ENCODE measurements at regions not wholly inside any gene's neighbourhood (a gene's known extent, or its start where the extent isn't known, plus 50 kb on each side); places are given as distances from the start of the nearest gene placed in this dataset.

- no peak for DNase-seq (ENCODE audit: low read depth, low spot score)
- CTCF ChIA-PET, result no interaction called here
- no peak overlapping the region for H3K27ac ChIP-seq (ENCODE audit: low read length)
- no peaks in the 10 kb centered on the region for H3K9me3 ChIP-seq (ENCODE audit: control insufficient read depth, insufficient read depth, low read depth, low read length)
- no peak overlapping the region for H3K4me3 ChIP-seq (ENCODE audit: low read depth in 2 of 2, low read length in 2 of 2)
- H3K27me3 ChIP-seq (ENCODE audit: control insufficient read depth, insufficient read depth, low read length), result no peaks in the 10 kb centered on the region
- no peaks in the 10 kb centered on the region for H3K36me3 ChIP-seq (ENCODE audit: control insufficient read depth, insufficient read depth, low read length)
- no peaks in the 10 kb centered on the region for H3K4me1 ChIP-seq (ENCODE audit: control insufficient read depth, insufficient read depth, low read length)
- no peak for TF ChIP-seq CTCF (IDR thresholded peaks at IDR 0.05)
- no peak for TF ChIP-seq TCF7L2 (IDR thresholded peaks at IDR 0.05; ENCODE audit: low read depth, low read length)
- TF ChIP-seq SIN3A (IDR thresholded peaks at IDR 0.05; ENCODE audit: borderline replicate concordance, insufficient read depth, low read depth, low read length), result no peak
- no peak for TF ChIP-seq REST (IDR thresholded peaks at IDR 0.05; ENCODE audit: insufficient read depth in 1 of 2, low read depth in 2 of 2, low read length in 1 of 2)
- TF ChIP-seq POLR2AphosphoS5 (IDR thresholded peaks at IDR 0.05; ENCODE audit: low read depth, low read length), result no peak
- in situ Hi-C loops (cut with HindIII; ENCODE audit: low pct_unique_long_range_greater_than_20kb, low sequenced_read_pairs) (no loop called here), intact Hi-C loops (cut with micrococcal nuclease; ENCODE audit: unreplicated experiment) (no loop called here)
- no peak for ATAC-seq
- BruUV-seq (replicated peaks), result no TSS peak
- POLR2A ChIA-PET, result no interaction called here
Observed at GRCh38 chrX:142680038-142680437, 345.7 kb upstream of the SPANXN4 start.

- no peak overlapping the region for H3K27ac ChIP-seq (ENCODE audit: low read length)
- ChIA-PET POLR2A (no interaction called here), CTCF (no interaction called here)
- intact Hi-C loops (cut with micrococcal nuclease; ENCODE audit: unreplicated experiment) (no loop called here), in situ Hi-C loops (cut with HindIII; ENCODE audit: low pct_unique_long_range_greater_than_20kb, low sequenced_read_pairs) (no loop called here)
- no peak for DNase-seq (ENCODE audit: low read depth, low spot score)
- H3K4me3 ChIP-seq (ENCODE audit: low read depth in 2 of 2, low read length in 2 of 2), result no peak overlapping the region
- no peaks in the 10 kb centered on the region for H3K9me3 ChIP-seq (ENCODE audit: control insufficient read depth, insufficient read depth, low read depth, low read length)
- no peaks in the 10 kb centered on the region for H3K4me1 ChIP-seq (ENCODE audit: control insufficient read depth, insufficient read depth, low read length)
- no peak for TF ChIP-seq POLR2AphosphoS5 (IDR thresholded peaks at IDR 0.05; ENCODE audit: low read depth, low read length)
- no peak for TF ChIP-seq REST (IDR thresholded peaks at IDR 0.05; ENCODE audit: insufficient read depth in 1 of 2, low read depth in 2 of 2, low read length in 1 of 2)
- no peak for TF ChIP-seq TCF7L2 (IDR thresholded peaks at IDR 0.05; ENCODE audit: low read depth, low read length)
- no peak for TF ChIP-seq SIN3A (IDR thresholded peaks at IDR 0.05; ENCODE audit: borderline replicate concordance, insufficient read depth, low read depth, low read length)
- no peak for TF ChIP-seq CTCF (IDR thresholded peaks at IDR 0.05)
- BruUV-seq (replicated peaks), result no TSS peak
- no peaks in the 10 kb centered on the region for H3K27me3 ChIP-seq (ENCODE audit: control insufficient read depth, insufficient read depth, low read length)
- no peak for ATAC-seq
- H3K36me3 ChIP-seq (ENCODE audit: control insufficient read depth, insufficient read depth, low read length), result no peaks in the 10 kb centered on the region
Observed at GRCh38 chrX:142671036-142671435, 354.7 kb upstream of the SPANXN4 start.
